Fibroblast of mammary gland (primary cell): ENCODE measurements at regions not wholly inside any gene's neighbourhood (a gene's known extent, or its start where the extent isn't known, plus 50 kb on each side); places are given as distances from the start of the nearest gene placed in this dataset.

Experiments
- DNase-seq: peaks from one replicate; pipeline ENCODE4 v3.0.0-alpha.2; 2010; ENCODE audit warnings: low read depth
- H3K4me3 ChIP-seq: 2 replicates; pipeline ENCODE4 v1.5.1; 2011; ENCODE audit warnings: low read depth, mild to moderate bottlenecking, low read length, moderate library complexity; ENCODE audit not compliant: control insufficient read depth
- TF ChIP-seq, protein P1 (sequence below): conservative IDR thresholded peaks from 2 replicates; pipeline ENCODE4 v1.5.1; 2011; ENCODE audit warnings: low read depth, low read length, inconsistent platforms; ENCODE audit not compliant: control insufficient read depth, insufficient read depth

DNA sequence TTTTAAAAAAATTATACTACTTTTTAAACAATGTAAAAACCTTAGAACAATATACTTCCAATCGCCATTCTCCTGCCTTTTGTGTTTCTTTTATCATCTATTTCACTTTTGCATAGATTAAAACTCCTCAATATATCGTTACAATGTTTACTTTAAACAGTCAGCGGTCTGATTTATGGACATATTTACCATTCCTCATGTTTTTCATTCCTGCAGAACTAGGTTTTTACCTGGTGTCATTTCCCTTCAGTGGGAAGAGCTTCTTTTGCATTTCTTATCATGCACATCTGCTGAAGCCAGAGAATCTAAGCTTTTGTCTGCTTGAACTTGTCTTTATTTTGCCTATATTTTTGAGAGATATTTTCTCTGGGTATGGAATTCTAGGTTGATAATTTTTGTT, 277.4 kb upstream of the PLXNA2 start:
- TF ChIP-seq, protein P1, sequence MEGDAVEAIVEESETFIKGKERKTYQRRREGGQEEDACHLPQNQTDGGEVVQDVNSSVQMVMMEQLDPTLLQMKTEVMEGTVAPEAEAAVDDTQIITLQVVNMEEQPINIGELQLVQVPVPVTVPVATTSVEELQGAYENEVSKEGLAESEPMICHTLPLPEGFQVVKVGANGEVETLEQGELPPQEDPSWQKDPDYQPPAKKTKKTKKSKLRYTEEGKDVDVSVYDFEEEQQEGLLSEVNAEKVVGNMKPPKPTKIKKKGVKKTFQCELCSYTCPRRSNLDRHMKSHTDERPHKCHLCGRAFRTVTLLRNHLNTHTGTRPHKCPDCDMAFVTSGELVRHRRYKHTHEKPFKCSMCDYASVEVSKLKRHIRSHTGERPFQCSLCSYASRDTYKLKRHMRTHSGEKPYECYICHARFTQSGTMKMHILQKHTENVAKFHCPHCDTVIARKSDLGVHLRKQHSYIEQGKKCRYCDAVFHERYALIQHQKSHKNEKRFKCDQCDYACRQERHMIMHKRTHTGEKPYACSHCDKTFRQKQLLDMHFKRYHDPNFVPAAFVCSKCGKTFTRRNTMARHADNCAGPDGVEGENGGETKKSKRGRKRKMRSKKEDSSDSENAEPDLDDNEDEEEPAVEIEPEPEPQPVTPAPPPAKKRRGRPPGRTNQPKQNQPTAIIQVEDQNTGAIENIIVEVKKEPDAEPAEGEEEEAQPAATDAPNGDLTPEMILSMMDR = no peak
- no peak overlapping the region for H3K4me3 ChIP-seq
- DNase-seq = no peak

DNA sequence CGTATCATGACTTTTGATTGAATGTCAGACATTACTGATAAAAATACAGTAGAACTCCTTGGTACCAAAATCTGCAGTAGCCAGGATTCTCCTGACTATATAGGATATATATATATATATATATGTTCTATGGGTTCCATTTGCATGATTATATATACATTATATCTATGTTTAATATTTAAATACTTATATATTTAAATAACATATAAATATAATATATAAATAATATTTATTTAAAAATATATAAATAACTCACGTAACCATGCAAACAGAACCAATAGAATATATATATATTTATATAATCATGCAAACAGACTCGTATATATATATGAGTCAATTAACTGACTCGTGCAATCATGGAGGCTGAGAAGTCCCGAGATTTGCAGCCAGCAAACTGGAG, 278.8 kb upstream of the PLXNA2 start:
- DNase-seq = no peak
- H3K4me3 ChIP-seq = no peak overlapping the region
- TF ChIP-seq, protein P1 = no peak

GRCh38 chr1:208524376-208524775, 280.2 kb upstream of the PLXNA2 start:
- DNase-seq = no peak
- TF ChIP-seq, protein P1 = no peak
- no peak overlapping the region for H3K4me3 ChIP-seq

- H3K4me3 ChIP-seq = no peak overlapping the region
- no peak for DNase-seq
- TF ChIP-seq, protein P1 = no peak
These were observed 280.7 kb upstream of the PLXNA2 start for GRCh38 chr1:208524925-208525324.

DNA sequence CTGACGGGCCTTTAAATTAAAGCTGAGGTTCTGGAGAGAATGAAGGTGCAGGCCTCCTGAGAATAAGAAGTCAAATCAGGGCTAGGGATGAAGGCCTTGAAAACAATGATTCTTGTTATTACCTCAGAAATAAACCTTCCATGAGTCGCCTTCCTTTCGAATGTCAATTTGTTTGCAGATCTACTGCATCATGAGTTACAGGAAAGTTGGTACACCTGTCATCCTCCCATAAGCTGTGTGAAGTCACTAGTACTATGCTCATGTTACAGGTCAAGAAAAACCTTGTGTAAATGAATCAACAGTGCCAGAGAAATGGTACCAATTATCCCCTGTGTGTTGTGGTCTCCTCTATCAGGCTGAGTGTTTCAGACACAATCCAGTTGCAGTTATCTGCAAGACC, 281.2 kb upstream of the PLXNA2 start:
- no peak overlapping the region for H3K4me3 ChIP-seq
- DNase-seq = no peak
- TF ChIP-seq, protein P1 = no peak

GRCh38 chr1:208526613-208527125, 282.5 kb upstream of the PLXNA2 start:
- TF ChIP-seq, protein P1 = no peak
- no peak for DNase-seq
- H3K4me3 ChIP-seq = no peak overlapping the region

- no peak overlapping the region for H3K4me3 ChIP-seq
- DNase-seq = no peak
- TF ChIP-seq, protein P1 = no peak
These were observed 283.0 kb upstream of the PLXNA2 start for GRCh38 chr1:208527156-208527555.
